ENCODE measurements at regions not wholly inside any gene's neighbourhood (a gene's known extent, or its start where the extent isn't known, plus 50 kb on each side); places are given as distances from the start of the nearest gene placed in this dataset.

- TF ChIP-seq, protein P1, sequence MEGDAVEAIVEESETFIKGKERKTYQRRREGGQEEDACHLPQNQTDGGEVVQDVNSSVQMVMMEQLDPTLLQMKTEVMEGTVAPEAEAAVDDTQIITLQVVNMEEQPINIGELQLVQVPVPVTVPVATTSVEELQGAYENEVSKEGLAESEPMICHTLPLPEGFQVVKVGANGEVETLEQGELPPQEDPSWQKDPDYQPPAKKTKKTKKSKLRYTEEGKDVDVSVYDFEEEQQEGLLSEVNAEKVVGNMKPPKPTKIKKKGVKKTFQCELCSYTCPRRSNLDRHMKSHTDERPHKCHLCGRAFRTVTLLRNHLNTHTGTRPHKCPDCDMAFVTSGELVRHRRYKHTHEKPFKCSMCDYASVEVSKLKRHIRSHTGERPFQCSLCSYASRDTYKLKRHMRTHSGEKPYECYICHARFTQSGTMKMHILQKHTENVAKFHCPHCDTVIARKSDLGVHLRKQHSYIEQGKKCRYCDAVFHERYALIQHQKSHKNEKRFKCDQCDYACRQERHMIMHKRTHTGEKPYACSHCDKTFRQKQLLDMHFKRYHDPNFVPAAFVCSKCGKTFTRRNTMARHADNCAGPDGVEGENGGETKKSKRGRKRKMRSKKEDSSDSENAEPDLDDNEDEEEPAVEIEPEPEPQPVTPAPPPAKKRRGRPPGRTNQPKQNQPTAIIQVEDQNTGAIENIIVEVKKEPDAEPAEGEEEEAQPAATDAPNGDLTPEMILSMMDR (IDR thresholded peaks at IDR 0.05; ENCODE audit: insufficient read depth, low read length, missing control alignments) = no peak
- ChIA-PET CTCF (no interaction called here), POLR2A (no interaction called here)
- H3K4me3 ChIP-seq (ENCODE audit: low read depth, low read length) = no peak overlapping the region
- DNase-seq (ENCODE audit: low read depth, low spot score) = no peak
Observed at GRCh38 chr6:93974332-93974731, 555.0 kb upstream of the EPHA7 start.

DNA sequence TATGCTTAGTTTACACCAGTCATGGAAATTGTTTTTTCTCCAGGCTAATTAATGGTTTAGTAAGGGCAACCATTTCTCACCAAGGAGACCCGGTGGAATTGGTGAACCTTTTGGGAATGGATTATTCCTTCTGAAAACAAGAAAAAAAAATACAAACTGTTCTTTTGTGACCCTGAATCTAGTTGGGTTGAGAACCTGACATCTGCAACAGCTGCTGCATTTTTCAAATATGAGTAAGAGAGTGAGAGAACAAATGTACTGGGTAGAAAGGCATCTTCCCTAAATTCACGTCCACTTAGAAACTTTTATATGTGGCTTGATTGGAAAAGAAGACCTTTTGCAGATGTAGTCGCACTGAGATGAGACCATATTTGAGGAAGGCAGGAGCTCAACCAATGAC, 553.4 kb upstream of the EPHA7 start:
- ChIA-PET CTCF (no interaction called here), POLR2A (no interaction called here)
- no peak overlapping the region for H3K4me3 ChIP-seq (ENCODE audit: low read depth, low read length)
- DNase-seq (ENCODE audit: low read depth, low spot score) = no peak
- TF ChIP-seq, protein P1 (IDR thresholded peaks at IDR 0.05; ENCODE audit: insufficient read depth, low read length, missing control alignments) = no peak

DNA sequence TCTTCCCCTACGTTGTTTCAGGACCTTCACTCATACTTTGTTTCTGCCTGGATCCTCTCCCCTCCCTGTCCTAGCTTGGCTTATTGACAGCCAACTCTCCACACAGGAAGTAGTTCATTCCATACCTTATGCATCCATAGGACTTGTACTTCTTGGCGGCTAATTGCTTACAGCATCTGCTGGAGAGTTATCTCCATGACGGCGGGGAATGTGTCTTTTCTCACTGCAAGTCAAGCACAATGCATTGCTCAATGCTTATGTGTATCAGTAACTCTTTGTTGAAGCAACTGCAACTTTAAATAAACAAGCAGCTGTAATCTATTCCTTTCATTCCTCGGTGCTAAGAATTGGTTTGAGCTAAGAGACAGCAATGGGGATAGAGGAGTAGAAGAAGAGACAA, 551.3 kb upstream of the EPHA7 start:
- ChIA-PET CTCF (no interaction called here), POLR2A (no interaction called here)
- TF ChIP-seq, protein P1 (IDR thresholded peaks at IDR 0.05; ENCODE audit: insufficient read depth, low read length, missing control alignments) = no peak
- no peak overlapping the region for H3K4me3 ChIP-seq (ENCODE audit: low read depth, low read length)
- DNase-seq (ENCODE audit: low read depth, low spot score) = no peak

DNA sequence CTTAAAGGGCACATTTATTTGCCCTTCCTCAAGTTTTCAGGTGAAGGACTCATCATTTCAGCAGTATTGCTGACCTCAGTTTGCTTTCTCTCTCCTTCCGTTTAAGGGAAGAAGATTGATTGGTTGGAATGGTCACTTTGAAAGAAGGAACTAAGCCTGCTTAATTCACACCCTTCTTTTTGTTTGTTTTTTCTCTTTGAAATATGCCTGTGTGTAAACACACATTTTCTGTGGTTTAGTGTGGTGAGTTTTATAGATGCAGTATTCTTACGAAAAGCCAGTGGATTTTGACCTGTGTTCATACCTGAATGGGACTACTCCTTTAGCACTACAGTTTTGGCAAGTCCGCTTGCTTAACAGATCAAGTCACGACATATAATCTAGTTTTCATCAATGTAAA, 548.8 kb upstream of the EPHA7 start:
- TF ChIP-seq, protein P1 (IDR thresholded peaks at IDR 0.05; ENCODE audit: insufficient read depth, low read length, missing control alignments) = no peak
- ChIA-PET POLR2A (no interaction called here), CTCF (no interaction called here)
- no peak overlapping the region for H3K4me3 ChIP-seq (ENCODE audit: low read depth, low read length)
- DNase-seq (ENCODE audit: low read depth, low spot score) = no peak

GRCh38 chr6:93964926-93965325, 545.6 kb upstream of the EPHA7 start:
- ChIA-PET CTCF (no interaction called here), POLR2A (no interaction called here)
- TF ChIP-seq, protein P1 (IDR thresholded peaks at IDR 0.05; ENCODE audit: insufficient read depth, low read length, missing control alignments) = no peak

GRCh38 chr6:93964321-93964720, 545.0 kb upstream of the EPHA7 start:
- no peak for DNase-seq (ENCODE audit: low read depth, low spot score)
- TF ChIP-seq, protein P1 (IDR thresholded peaks at IDR 0.05; ENCODE audit: insufficient read depth, low read length, missing control alignments) = no peak
- H3K4me3 ChIP-seq (ENCODE audit: low read depth, low read length) = no peak overlapping the region
- ChIA-PET CTCF (no interaction called here), POLR2A (no interaction called here)

More at GRCh38 chr6:93964926-93965325, 545.6 kb upstream of the EPHA7 start:
- DNase-seq (ENCODE audit: low read depth, low spot score) = no peak
- H3K4me3 ChIP-seq (ENCODE audit: low read depth, low read length) = no peak overlapping the region
